CD4-positive, CD25-positive, alpha-beta regulatory T cell (primary cell): ENCODE measurements at regions not wholly inside any gene's neighbourhood (a gene's known extent, or its start where the extent isn't known, plus 50 kb on each side); places are given as distances from the start of the nearest gene placed in this dataset.
"Not testable (repeated sequence)": the region's sequence is repeated elsewhere in the genome, so short reads cannot be mapped to it uniquely, and the experiment has no call there.

Experiments used
- ATAC-seq, 2 donors: fragments of 150-1000 bp; cut with Tn5 transposase; one replicate each; pipeline ENCODE4 v1.10.0; 2021; ENCODE audit warnings: low read depth in 2 of 2, moderate number of reproducible peaks in 2 of 2, moderate library complexity in 1 of 2
- DNase-seq, 3 donors: peaks; one replicate each; pipeline versions ENCODE4 v3.0.0 to v3.0.0-alpha.2; 2012 to 2022; ENCODE audit warnings: mixed read lengths in 1 of 3
- H3K27ac ChIP-seq: one replicate; pipeline ENCODE4 v1.7.0; 2013; ENCODE audit warnings: mild to moderate bottlenecking, low read length; ENCODE audit not compliant: insufficient read depth, poor library complexity, severe bottlenecking
- H3K27me3 ChIP-seq: one replicate; pipeline ENCODE4 v1.7.0; 2013; ENCODE audit warnings: low read length; ENCODE audit not compliant: control insufficient read depth, insufficient read depth
- H3K36me3 ChIP-seq: one replicate; pipeline ENCODE4 v1.7.0; 2013; ENCODE audit warnings: mild to moderate bottlenecking, low read length, moderate library complexity; ENCODE audit not compliant: control insufficient read depth, insufficient read depth
- H3K4me1 ChIP-seq: 2 replicates; pipeline ENCODE4 v1.7.0; 2013; ENCODE audit warnings: mild to moderate bottlenecking, low read length; ENCODE audit not compliant: insufficient read depth, control insufficient read depth, poor library complexity, severe bottlenecking
- H3K4me3 ChIP-seq: one replicate; pipeline ENCODE4 v1.7.0; 2013; ENCODE audit warnings: low read depth, mild to moderate bottlenecking, low read length, moderate library complexity
- H3K9me3 ChIP-seq, 2 experiments: 1 replicate in 1 of 2; 2 replicates in 1 of 2; pipeline ENCODE4 v1.7.0; 2013; ENCODE audit warnings: low read length in 2 of 2, mild to moderate bottlenecking in 1 of 2, moderate library complexity in 1 of 2; ENCODE audit not compliant: control insufficient read depth in 2 of 2
- H3K27ac Mint-ChIP-seq, 3 donors: one replicate each; pipeline ENCODE4 v1.8.0; 2020 to 2022; ENCODE audit warnings: mild to moderate bottlenecking in 3 of 3, mixed read lengths in 3 of 3, moderate library complexity in 2 of 3
- H3K27me3 Mint-ChIP-seq: one replicate; pipeline ENCODE4 v1.8.0; 2022; ENCODE audit warnings: mild to moderate bottlenecking, mixed read lengths
- H3K36me3 Mint-ChIP-seq: one replicate; pipeline ENCODE4 v1.8.0; 2020; ENCODE audit warnings: mixed read lengths
- H3K4me1 Mint-ChIP-seq, 4 donors: one replicate each; pipeline ENCODE4 v1.8.0; 2020 to 2022; ENCODE audit warnings: mixed read lengths in 4 of 4, mild to moderate bottlenecking in 1 of 4
- H3K4me3 Mint-ChIP-seq, 4 donors: one replicate each; pipeline ENCODE4 v1.8.0; 2020 to 2022; ENCODE audit warnings: mild to moderate bottlenecking in 4 of 4, mixed read lengths in 4 of 4, moderate library complexity in 3 of 4
- H3K9me3 Mint-ChIP-seq, 7 donors: one replicate each; pipeline ENCODE4 v1.8.0; 2020 to 2022; ENCODE audit warnings: mixed read lengths in 7 of 7, mild to moderate bottlenecking in 3 of 7, moderate library complexity in 2 of 7

GRCh38 chr13:42417626-42418025 is 145.7 kb downstream of the AKAP11 start:
- H3K27ac ChIP-seq: no peak overlapping the region
- no peaks in the 10 kb centered on the region for H3K27me3 ChIP-seq
- H3K4me1 ChIP-seq: peaks cover 4% of the 10 kb centered on the region
- no peaks in the 10 kb centered on the region for H3K36me3 Mint-ChIP-seq
- H3K9me3 ChIP-seq: no peaks in the 10 kb centered on the region
- no peaks in the 10 kb centered on the region for H3K36me3 ChIP-seq
- H3K4me3 Mint-ChIP-seq: no peak overlapping the region
- H3K4me1 Mint-ChIP-seq: peaks cover 0 to 12% (median 2%) of the 10 kb centered on the region in 4 donors
- no peaks in the 10 kb centered on the region for H3K27me3 Mint-ChIP-seq
- DNase-seq: no peak
- no peak overlapping the region for H3K4me3 ChIP-seq
- no peak for ATAC-seq
- peaks cover 0 to 2% (median 0%) of the 10 kb centered on the region in 7 donors for H3K9me3 Mint-ChIP-seq
- no peak overlapping the region for H3K27ac Mint-ChIP-seq

DNA sequence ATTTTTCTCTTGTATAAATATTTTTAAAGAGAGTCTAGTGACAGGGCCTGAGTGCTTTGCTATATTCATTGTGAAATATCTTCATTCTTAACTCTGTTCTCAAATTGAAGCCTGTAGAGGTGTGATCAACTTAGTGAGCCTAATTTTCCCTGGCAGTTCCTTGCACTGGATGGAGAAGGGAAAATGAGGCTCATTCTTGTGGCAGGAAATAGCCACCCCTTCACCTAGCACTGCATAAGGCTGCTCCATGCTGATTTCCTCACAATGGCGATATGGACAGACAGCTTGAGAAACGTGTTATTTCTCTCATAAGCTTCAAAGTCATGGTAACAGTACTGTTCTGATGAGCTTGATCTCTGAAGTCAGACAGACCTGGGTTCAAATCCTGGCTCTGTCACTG is 146.2 kb downstream of the AKAP11 start:
- ATAC-seq: no peak
- Histone ChIP-seq H3K27ac (no peak overlapping the region), H3K4me3 (no peak overlapping the region), H3K9me3 (no peaks in the 10 kb centered on the region), H3K27me3 (no peaks in the 10 kb centered on the region), H3K4me1 (no peaks in the 10 kb centered on the region), H3K36me3 (no peaks in the 10 kb centered on the region)
- Mint-ChIP-seq H3K27me3 (no peaks in the 10 kb centered on the region), H3K4me1 (peaks cover 0 to 12% (median 3%) of the 10 kb centered on the region in 4 donors), H3K9me3 (peaks cover 0 to 2% (median 0%) of the 10 kb centered on the region in 7 donors), H3K4me3 (no peak overlapping the region), H3K36me3 (no peaks in the 10 kb centered on the region), H3K27ac (no peak overlapping the region)
- no peak for DNase-seq

- no peak overlapping the region for H3K4me3 Mint-ChIP-seq
- H3K4me3 ChIP-seq: no peak overlapping the region
- H3K27ac ChIP-seq: no peak overlapping the region
- no peak for DNase-seq
- H3K9me3 Mint-ChIP-seq: peaks cover 0 to 8% (median 2%) of the 10 kb centered on the region in 7 donors
- no peaks in the 10 kb centered on the region for H3K27me3 Mint-ChIP-seq
- H3K27ac Mint-ChIP-seq: peak overlapping the region in 1 of 3 donors; percentile 57
- H3K36me3 ChIP-seq: no peaks in the 10 kb centered on the region
- H3K36me3 Mint-ChIP-seq: no peaks in the 10 kb centered on the region
- H3K27me3 ChIP-seq: no peaks in the 10 kb centered on the region
- no peak for ATAC-seq
- peaks cover 0 to 5% (median 0%) of the 10 kb centered on the region in 4 donors for H3K4me1 Mint-ChIP-seq
- no peaks in the 10 kb centered on the region for H3K4me1 ChIP-seq
- no peaks in the 10 kb centered on the region for H3K9me3 ChIP-seq
Measured at GRCh38 chr13:42420304-42420703, 148.4 kb downstream of the AKAP11 start.

GRCh38 chr13:42422681-42423080 is 150.7 kb downstream of the AKAP11 start:
- no peak for ATAC-seq
- Histone ChIP-seq H3K9me3 (no peaks in the 10 kb centered on the region), H3K4me1 (no peaks in the 10 kb centered on the region), H3K27ac (no peak overlapping the region), H3K36me3 (no peaks in the 10 kb centered on the region), H3K27me3 (no peaks in the 10 kb centered on the region), H3K4me3 (no peak overlapping the region)
- H3K27ac Mint-ChIP-seq: peak overlapping the region in 1 of 3 donors; percentile 24
- no peak overlapping the region for H3K4me3 Mint-ChIP-seq
- no peaks in the 10 kb centered on the region for H3K36me3 Mint-ChIP-seq
- peaks cover 0 to 5% (median 0%) of the 10 kb centered on the region in 4 donors for H3K4me1 Mint-ChIP-seq
- no peaks in the 10 kb centered on the region for H3K27me3 Mint-ChIP-seq
- DNase-seq: no peak
- H3K9me3 Mint-ChIP-seq: peaks cover 0 to 8% (median 2%) of the 10 kb centered on the region in 7 donors

DNA sequence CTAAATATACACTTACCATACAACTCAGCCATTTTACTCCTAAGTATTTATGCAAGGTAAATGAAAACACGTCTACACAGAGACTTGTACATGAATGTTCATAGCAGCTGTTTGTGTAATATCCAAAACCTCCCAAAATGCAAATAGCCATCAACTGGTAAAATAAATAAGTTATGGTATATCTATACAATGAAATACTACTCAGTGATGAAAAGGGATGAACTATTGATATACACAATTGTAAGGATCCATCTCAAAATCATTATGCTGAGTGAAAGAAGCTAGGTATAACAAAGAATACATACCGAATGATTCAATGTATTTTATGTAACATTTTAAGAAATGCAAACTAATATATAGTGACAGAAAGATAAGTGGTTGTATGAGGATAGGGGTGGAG is 149.8 kb upstream of the TNFSF11 start:
- H3K9me3 ChIP-seq: no peaks in the 10 kb centered on the region
- no peaks in the 10 kb centered on the region for H3K36me3 ChIP-seq
- Mint-ChIP-seq H3K36me3 (no peaks in the 10 kb centered on the region), H3K27me3 (no peaks in the 10 kb centered on the region), H3K4me3 (no peak overlapping the region), H3K4me1 (peaks cover 0 to 5% (median 0%) of the 10 kb centered on the region in 4 donors), H3K9me3 (peaks cover 0 to 8% (median 2%) of the 10 kb centered on the region in 7 donors), H3K27ac (no peak overlapping the region)
- no peak overlapping the region for H3K4me3 ChIP-seq
- H3K27ac ChIP-seq: no peak overlapping the region
- no peaks in the 10 kb centered on the region for H3K27me3 ChIP-seq
- no peak for DNase-seq
- ATAC-seq: no peak
- no peaks in the 10 kb centered on the region for H3K4me1 ChIP-seq

DNA sequence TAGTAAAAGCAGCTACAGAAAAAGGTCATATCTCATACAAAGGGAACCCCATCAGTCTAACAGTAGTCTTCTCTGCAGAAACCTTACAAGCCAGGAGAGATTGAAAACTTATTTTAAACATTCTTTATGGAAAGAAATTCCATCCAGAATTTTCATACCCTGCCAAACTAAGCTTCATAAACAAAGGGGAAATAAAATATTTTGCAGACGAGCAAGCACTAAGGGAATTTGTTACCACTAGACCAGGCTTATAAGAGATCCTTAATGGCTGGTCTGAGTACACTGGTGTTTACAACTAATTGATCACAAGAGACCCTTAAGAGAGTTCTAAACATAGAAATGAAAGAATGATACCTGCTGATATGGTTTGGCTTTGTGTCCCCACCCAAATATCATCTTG is 128.6 kb upstream of the TNFSF11 start:
- Histone ChIP-seq H3K4me1 (no peaks in the 10 kb centered on the region), H3K36me3 (no peaks in the 10 kb centered on the region), H3K4me3 (no peak overlapping the region), H3K9me3 (peaks cover 16 to 28% of the 10 kb centered on the region in 2 experiments), H3K27me3 (no peaks in the 10 kb centered on the region), H3K27ac (no peak overlapping the region)
- Mint-ChIP-seq H3K27ac (no peak overlapping the region), H3K9me3 (peaks cover 4 to 27% (median 13%) of the 10 kb centered on the region in 7 donors), H3K4me1 (peaks cover 0 to 5% (median under 1%) of the 10 kb centered on the region in 4 donors), H3K27me3 (peaks cover 6% of the 10 kb centered on the region), H3K36me3 (peaks cover 6% of the 10 kb centered on the region), H3K4me3 (no peak overlapping the region)
- ATAC-seq (no peak), DNase-seq (no peak)

- H3K4me3 ChIP-seq, ATAC-seq, H3K4me3 Mint-ChIP-seq, H3K27ac Mint-ChIP-seq, H3K36me3 Mint-ChIP-seq, H3K4me1 Mint-ChIP-seq, DNase-seq, H3K27me3 Mint-ChIP-seq, H3K4me1 ChIP-seq, H3K36me3 ChIP-seq, H3K27me3 ChIP-seq, H3K27ac ChIP-seq: not testable (repeated sequence)
- H3K9me3 ChIP-seq: peaks cover 16 to 28% of the 10 kb centered on the region in 2 experiments
- peaks cover 4 to 27% (median 13%) of the 10 kb centered on the region in 7 donors for H3K9me3 Mint-ChIP-seq
Measured at GRCh38 chr13:42446597-42446996, 127.4 kb upstream of the TNFSF11 start.

- Mint-ChIP-seq H3K4me3 (no peak overlapping the region), H3K27ac (no peak overlapping the region), H3K27me3 (no peaks in the 10 kb centered on the region), H3K9me3 (peaks cover 0 to 10% (median 0%) of the 10 kb centered on the region in 7 donors), H3K4me1 (peaks cover 2 to 8% (median 7%) of the 10 kb centered on the region in 4 donors), H3K36me3 (peaks cover 3% of the 10 kb centered on the region)
- DNase-seq (no peak), ATAC-seq (no peak)
- Histone ChIP-seq H3K36me3 (no peaks in the 10 kb centered on the region), H3K9me3 (no peaks in the 10 kb centered on the region), H3K27me3 (no peaks in the 10 kb centered on the region), H3K27ac (no peak overlapping the region), H3K4me3 (no peak overlapping the region), H3K4me1 (no peaks in the 10 kb centered on the region)
Measured at GRCh38 chr13:42453091-42453645, 120.8 kb upstream of the TNFSF11 start.
